ENCODE measurements at regions not wholly inside any gene's neighbourhood (a gene's known extent, or its start where the extent isn't known, plus 50 kb on each side); places are given as distances from the start of the nearest gene placed in this dataset.

GRCh38 chr12:3959799-3960560 is 86.8 kb upstream of the PARP11 start:
- no peak for TF ChIP-seq FOXM1 (IDR thresholded peaks at IDR 0.05; ENCODE audit: borderline replicate concordance)
- no peak for TF ChIP-seq TARDBP (IDR thresholded peaks at IDR 0.05)
- TF ChIP-seq SUZ12 (IDR thresholded peaks at IDR 0.05), result no peak
- TF ChIP-seq SP1 (IDR thresholded peaks at IDR 0.05), result no peak
- TF ChIP-seq BHLHE40 (IDR thresholded peaks at IDR 0.05; ENCODE audit: borderline replicate concordance), result no peak

Measured in HEK293T (cell line).